ENCODE measurements at regions not wholly inside any gene's neighbourhood (a gene's known extent, or its start where the extent isn't known, plus 50 kb on each side); places are given as distances from the start of the nearest gene placed in this dataset.
"Not testable (repeated sequence)": the region's sequence is repeated elsewhere in the genome, so short reads cannot be mapped to it uniquely, and the experiment has no call there.

DNA sequence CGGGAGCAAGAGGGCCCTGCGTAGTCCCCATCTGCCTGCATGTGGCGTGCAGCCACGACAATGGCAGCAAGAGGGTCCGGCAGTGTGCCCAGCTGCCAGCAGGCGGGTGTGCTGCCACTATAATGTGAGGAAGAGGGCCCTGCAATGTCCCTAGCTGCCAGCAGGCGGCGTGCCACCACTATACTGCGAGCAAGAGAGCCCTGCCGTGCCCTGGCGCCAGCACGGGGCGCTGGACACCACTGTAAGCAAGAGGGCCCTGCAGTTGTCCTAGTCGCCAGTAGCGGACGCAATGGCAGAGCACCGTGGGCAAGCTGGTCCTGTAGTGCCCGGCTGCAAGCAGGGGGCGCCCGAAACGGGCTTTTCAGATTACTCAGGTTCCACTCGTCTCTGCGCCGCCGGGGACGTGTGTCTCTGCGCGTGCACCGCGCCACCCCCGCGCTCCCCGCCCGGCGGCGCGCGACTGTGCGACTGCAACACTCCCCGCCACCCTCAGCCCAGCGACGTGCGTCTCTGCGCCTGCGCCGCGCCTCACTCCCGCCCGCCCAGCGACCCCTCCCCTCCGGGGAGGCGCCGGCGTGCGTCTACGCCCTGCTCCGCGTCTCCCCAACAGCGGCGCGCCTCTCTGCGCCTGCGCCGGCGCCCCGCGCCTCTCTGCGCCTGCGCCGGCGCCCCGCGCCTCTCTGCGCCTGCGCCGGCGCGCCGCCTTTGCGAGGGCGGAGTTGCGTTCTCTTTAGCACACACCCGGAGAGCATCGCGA, 159.4 kb upstream of the FRG2B start:
- H3K9me3 Mint-ChIP-seq, H3K4me1 Mint-ChIP-seq, H3K27ac Mint-ChIP-seq, H3K27me3 Mint-ChIP-seq, H3K4me3 Mint-ChIP-seq, ATAC-seq, POLR2A ChIA-PET, H3K36me3 Mint-ChIP-seq: not testable (repeated sequence)
- DNase-seq: peak in 1 of 10 donors; percentile 54

DNA sequence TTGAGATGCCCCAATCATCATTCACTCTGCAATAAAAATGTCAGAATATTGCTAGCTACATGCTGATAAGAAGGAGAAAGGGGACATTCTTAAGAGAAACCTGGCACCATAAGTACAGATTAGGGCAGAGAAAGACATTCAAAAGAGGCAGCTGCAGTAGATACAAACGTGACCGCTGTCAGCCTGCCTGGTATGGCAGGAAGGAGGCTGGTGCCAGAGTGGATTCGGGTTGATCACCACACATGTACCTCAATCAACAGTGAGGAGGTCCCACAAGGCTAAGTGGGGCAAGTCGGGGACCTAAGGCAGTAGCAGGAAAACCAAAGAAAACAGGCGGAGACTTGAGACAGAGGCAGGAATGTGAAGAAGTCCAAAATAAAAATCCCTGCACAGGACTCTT, 158.6 kb upstream of the FRG2B start:
- H3K27me3 Mint-ChIP-seq, H3K27ac Mint-ChIP-seq, H3K36me3 Mint-ChIP-seq, POLR2A ChIA-PET, DNase-seq, H3K4me3 Mint-ChIP-seq, H3K9me3 Mint-ChIP-seq, ATAC-seq, H3K4me1 Mint-ChIP-seq: not testable (repeated sequence)

DNA sequence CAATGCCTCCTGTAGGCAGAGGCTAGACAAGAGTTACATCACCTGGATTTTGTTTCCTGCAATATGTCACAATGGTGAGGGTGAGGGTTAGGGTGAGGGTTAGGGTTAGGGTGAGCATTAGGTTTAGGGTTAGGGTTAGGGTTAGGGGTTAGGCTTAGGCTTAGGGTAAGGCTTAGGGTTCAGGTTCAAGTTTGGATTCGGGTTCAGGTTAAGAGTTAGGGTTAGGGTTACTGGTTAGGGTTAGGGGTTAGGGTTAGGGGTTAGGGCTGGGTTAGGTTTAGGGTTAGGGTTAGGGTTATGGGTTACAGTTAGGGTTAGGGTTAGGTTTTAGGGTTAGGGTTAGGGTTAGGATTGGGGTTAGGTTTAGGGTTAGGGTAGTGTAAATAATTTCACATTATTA, 138.7 kb upstream of the FRG2B start:
- H3K27me3 Mint-ChIP-seq, H3K27ac Mint-ChIP-seq, POLR2A ChIA-PET, H3K4me3 Mint-ChIP-seq, H3K4me1 Mint-ChIP-seq, ATAC-seq, DNase-seq, H3K9me3 Mint-ChIP-seq, H3K36me3 Mint-ChIP-seq: not testable (repeated sequence)

DNA sequence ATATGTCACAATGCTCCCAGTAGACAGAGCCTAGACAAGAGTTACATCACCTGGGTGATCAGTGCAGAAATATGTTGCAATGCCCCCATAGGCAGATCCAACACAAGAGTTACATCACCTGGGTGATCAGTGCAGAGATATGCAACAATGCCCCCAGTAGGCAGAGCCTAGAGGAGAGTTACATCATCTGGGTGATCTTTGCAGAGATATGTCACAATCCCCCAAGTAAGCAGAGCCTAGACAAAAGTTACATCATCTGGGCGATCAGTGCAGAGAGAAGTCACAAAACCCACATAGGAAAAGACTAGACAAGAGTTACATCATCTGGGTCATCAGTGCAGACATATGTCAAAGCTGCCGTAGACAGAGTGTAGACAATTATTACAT, 138.2 kb upstream of the FRG2B start:
- H3K4me3 Mint-ChIP-seq, H3K27ac Mint-ChIP-seq, H3K4me1 Mint-ChIP-seq, H3K9me3 Mint-ChIP-seq, H3K36me3 Mint-ChIP-seq, H3K27me3 Mint-ChIP-seq, POLR2A ChIA-PET: not testable (repeated sequence)
- DNase-seq (peak in 1 of 10 donors; percentile 10), ATAC-seq (peak in 1 of 2 donors; percentile 25)

DNA sequence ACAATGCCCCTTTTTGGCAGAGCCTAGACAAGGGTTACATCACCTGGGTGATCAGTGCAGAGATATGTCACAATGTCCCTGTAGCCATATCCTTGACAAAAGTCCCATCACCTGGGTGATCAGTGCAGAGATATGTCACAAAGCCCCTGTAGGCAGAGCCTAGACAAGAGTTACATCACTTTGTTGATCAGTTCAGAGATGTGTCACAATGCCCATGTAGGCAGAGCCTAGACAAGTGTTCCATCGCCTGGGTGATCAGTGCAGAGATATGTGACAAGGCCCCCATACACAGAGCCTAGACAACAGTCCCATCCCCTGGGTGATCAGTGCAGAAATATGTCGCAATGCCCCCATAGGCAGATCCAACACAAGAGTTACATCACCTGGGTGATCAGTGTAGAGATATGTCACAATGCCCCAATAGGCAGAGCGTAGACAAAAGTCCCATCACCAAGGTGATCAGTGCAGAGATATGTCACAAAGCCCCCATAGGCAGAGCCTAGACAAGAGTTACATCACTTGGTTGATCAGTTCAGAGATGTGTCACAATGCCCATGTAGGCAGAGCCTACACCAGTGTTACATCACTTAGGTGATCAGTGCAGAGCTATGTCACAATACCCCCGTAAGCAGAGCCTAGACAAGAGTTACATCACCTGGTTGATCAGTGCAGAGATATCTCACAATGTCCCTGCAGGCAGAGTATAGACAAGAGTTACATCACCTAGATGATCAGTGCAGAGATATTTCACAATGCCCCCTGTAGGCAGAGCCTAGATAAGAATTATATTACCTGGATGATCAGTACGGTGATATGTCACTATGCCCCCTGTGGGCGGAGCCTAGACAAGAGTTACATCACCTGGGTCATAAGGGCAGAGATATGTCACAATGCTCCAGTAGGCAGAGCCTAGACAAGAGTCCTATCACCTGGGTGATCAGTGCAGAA, 137.6 kb upstream of the FRG2B start:
- H3K36me3 Mint-ChIP-seq, DNase-seq, H3K27me3 Mint-ChIP-seq, H3K9me3 Mint-ChIP-seq, H3K4me1 Mint-ChIP-seq, POLR2A ChIA-PET, H3K4me3 Mint-ChIP-seq, H3K27ac Mint-ChIP-seq: not testable (repeated sequence)
- peak in 1 of 2 donors; percentile 35 for ATAC-seq

DNA sequence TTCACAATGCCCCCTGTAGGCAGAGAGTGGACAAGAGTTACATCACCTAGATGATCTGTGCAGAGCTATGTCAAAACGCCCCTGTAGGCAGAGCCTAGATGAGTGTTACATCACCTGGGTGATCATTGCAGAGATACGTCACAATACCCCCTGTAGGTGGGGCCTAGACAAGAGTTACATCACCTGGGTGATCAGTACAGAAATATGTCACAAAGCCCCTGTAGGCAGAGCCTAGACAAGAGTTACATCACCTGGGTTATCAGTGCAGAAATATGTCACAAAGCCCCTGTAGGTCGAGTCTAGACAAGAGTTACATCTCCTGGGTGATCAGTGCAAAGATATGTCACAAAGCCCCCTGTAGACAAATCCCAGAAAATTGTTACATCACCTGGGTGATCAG, 136.6 kb upstream of the FRG2B start:
- H3K4me1 Mint-ChIP-seq, H3K4me3 Mint-ChIP-seq, H3K36me3 Mint-ChIP-seq, H3K9me3 Mint-ChIP-seq, H3K27ac Mint-ChIP-seq, H3K27me3 Mint-ChIP-seq, POLR2A ChIA-PET, DNase-seq: not testable (repeated sequence)
- peak in 1 of 2 donors; percentile 27 for ATAC-seq

DNA sequence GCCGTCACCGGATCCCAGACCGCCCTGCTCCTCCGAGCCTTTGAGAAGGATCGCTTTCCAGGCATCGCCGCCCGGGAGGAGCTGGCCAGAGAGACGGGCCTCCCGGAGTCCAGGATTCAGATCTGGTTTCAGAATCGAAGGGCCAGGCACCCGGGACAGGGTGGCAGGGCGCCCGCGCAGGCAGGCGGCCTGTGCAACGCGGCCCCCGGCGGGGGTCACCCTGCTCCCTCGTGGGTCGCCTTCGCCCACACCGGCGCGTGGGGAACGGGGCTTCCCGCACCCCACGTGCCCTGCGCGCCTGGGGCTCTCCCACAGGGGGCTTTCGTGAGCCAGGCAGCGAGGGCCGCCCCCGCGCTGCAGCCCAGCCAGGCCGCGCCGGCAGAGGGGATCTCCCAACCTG, 127.0 kb upstream of the FRG2B start:
- H3K4me1 Mint-ChIP-seq, DNase-seq, H3K36me3 Mint-ChIP-seq, ATAC-seq, H3K9me3 Mint-ChIP-seq, H3K4me3 Mint-ChIP-seq, POLR2A ChIA-PET, H3K27ac Mint-ChIP-seq, H3K27me3 Mint-ChIP-seq: not testable (repeated sequence)

All from naive thymus-derived CD8-positive, alpha-beta T cell (primary cell).